Astrocyte (in vitro differentiated cells and primary cell): ENCODE measurements at regions not wholly inside any gene's neighbourhood (a gene's known extent, or its start where the extent isn't known, plus 50 kb on each side); places are given as distances from the start of the nearest gene placed in this dataset.

Experiments
- CTCF ChIP-seq: IDR thresholded peaks from 2 replicates; pipeline ENCODE4 v1.5.1; 2011; ENCODE audit warnings: low read depth, mild to moderate bottlenecking, inconsistent platforms, low read length, moderate library complexity; ENCODE audit not compliant: insufficient read depth
- EZH2 ChIP-seq: IDR thresholded peaks from 2 replicates; pipeline ENCODE4 v1.6.1; 2012; ENCODE audit warnings: mild to moderate bottlenecking, low read length, inconsistent platforms; ENCODE audit not compliant: insufficient read depth

GRCh38 chr5:93873211-93873736 lies 131.9 kb upstream of the POU5F2 start:
- TF ChIP-seq CTCF, result no peak
- TF ChIP-seq EZH2, result no peak
